ENCODE measurements at regions not wholly inside any gene's neighbourhood (a gene's known extent, or its start where the extent isn't known, plus 50 kb on each side); places are given as distances from the start of the nearest gene placed in this dataset.

DNA sequence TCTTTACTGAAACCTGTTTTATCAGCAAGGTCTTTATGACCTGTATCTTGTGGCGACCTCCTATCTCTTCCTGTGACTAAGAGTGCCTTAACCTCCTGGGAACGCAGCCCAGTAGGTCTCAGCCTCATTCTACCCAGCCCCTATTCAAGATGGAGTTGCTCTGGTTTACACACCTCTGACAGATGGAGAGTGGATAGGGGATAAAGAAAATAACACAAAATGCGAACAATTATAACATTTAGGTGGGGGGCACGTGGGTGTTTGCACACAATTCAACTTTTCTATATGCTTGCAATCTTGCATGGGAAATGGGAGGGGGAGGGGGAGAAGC lies 83.3 kb downstream of the RMI2 start:
- TF ChIP-seq, protein P1, sequence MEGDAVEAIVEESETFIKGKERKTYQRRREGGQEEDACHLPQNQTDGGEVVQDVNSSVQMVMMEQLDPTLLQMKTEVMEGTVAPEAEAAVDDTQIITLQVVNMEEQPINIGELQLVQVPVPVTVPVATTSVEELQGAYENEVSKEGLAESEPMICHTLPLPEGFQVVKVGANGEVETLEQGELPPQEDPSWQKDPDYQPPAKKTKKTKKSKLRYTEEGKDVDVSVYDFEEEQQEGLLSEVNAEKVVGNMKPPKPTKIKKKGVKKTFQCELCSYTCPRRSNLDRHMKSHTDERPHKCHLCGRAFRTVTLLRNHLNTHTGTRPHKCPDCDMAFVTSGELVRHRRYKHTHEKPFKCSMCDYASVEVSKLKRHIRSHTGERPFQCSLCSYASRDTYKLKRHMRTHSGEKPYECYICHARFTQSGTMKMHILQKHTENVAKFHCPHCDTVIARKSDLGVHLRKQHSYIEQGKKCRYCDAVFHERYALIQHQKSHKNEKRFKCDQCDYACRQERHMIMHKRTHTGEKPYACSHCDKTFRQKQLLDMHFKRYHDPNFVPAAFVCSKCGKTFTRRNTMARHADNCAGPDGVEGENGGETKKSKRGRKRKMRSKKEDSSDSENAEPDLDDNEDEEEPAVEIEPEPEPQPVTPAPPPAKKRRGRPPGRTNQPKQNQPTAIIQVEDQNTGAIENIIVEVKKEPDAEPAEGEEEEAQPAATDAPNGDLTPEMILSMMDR (conservative IDR thresholded peaks at IDR 0.05; ENCODE audit: low read depth, low read length) = no peak
- no peak for TF ChIP-seq EZH2 (IDR thresholded peaks at IDR 0.05; ENCODE audit: borderline replicate concordance, low read depth, low read length, poor library complexity, severe bottlenecking)

Data from A673 (cell line).